Immature natural killer cell (primary cell): ENCODE measurements at regions not wholly inside any gene's neighbourhood (a gene's known extent, or its start where the extent isn't known, plus 50 kb on each side); places are given as distances from the start of the nearest gene placed in this dataset.

Experiments
- DNase-seq, 3 donors: peaks; one replicate each; pipeline ENCODE4 v3.0.0; 2022; ENCODE audit warnings: mixed read lengths in 1 of 3
- H3K27ac Mint-ChIP-seq, 6 donors: one replicate each; pipeline ENCODE4 v1.8.0; 2020; ENCODE audit warnings: mixed read lengths in 6 of 6, mild to moderate bottlenecking in 5 of 6, inconsistent platforms in 4 of 6, moderate library complexity in 3 of 6
- H3K27me3 Mint-ChIP-seq, 3 donors: one replicate each; pipeline ENCODE4 v1.8.0; 2020 to 2021; ENCODE audit warnings: low read depth in 3 of 3, mild to moderate bottlenecking in 3 of 3, mixed read lengths in 3 of 3, moderate library complexity in 3 of 3, inconsistent platforms in 1 of 3
- H3K36me3 Mint-ChIP-seq, 3 donors: one replicate each; pipeline ENCODE4 v1.8.0; 2020; ENCODE audit warnings: mixed read lengths in 3 of 3, inconsistent platforms in 2 of 3, mild to moderate bottlenecking in 2 of 3
- H3K4me1 Mint-ChIP-seq, 2 donors: one replicate each; pipeline ENCODE4 v1.8.0; 2020; ENCODE audit warnings: inconsistent platforms in 2 of 2, mild to moderate bottlenecking in 2 of 2, mixed read lengths in 2 of 2, moderate library complexity in 1 of 2
- H3K4me3 Mint-ChIP-seq, 5 donors: one replicate each; pipeline ENCODE4 v1.8.0; 2020; ENCODE audit warnings: mild to moderate bottlenecking in 5 of 5, mixed read lengths in 5 of 5, inconsistent platforms in 3 of 5, moderate library complexity in 3 of 5
- H3K9me3 Mint-ChIP-seq, 6 donors: one replicate each; pipeline ENCODE4 v1.8.0; 2020; ENCODE audit warnings: mild to moderate bottlenecking in 6 of 6, mixed read lengths in 6 of 6, inconsistent platforms in 4 of 6, moderate library complexity in 3 of 6

DNA sequence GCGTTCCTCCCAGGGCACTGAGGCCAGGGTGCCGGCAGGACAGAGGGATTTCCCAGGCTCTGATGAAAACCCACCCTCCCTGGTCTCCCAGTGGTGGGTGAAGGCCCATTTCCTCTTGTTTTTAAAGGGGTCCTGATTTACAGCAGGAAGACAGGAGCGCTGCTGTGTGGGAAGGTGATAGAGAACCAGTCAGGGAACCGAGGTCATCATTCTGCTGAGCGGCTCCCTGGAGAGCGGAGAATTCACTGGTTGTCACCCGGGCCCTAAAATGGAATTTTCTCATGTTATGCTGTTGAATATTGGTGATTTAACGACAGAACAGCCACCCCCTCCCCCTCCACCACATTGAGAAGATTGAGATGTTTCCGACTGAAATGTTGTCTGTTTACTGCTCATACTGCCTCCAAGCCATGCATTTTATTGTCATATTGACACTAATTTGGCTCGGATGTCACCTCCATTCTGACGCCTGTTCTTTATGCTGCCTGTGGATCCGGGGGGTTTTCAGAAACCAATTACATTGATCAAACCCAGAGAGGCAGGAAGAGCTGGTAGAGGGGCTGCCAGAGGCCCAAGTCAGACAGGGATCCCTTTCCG is 225.2 kb downstream of the GLI2 start:
- H3K4me3 Mint-ChIP-seq, result no peak overlapping the region
- H3K36me3 Mint-ChIP-seq, result no peaks in the 10 kb centered on the region
- peaks cover 2 to 4% (median 3%) of the 10 kb centered on the region in 3 donors for H3K27me3 Mint-ChIP-seq
- no peaks in the 10 kb centered on the region for H3K4me1 Mint-ChIP-seq
- no peaks in the 10 kb centered on the region for H3K9me3 Mint-ChIP-seq
- H3K27ac Mint-ChIP-seq, result no peak overlapping the region
- no peak for DNase-seq

DNA sequence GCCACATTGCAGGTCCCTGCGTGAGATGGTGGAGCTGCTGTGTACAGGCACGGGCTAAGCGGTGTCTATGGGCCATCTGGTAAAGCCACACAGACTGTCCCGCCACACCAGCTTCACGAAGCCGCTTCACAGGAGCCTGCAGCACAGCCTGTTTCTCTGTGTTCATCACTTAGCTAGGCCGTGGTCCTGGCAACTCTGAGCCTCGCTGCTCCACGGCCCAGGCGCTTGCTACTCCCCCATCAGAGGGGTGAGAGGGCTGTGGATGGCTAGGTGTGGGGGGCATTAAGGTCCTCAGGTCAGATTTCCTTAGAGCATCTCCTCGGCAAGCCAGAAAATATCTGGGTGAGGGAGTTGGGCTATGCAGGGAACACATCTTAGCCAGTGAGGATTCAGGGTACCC is 225.7 kb downstream of the GLI2 start:
- Mint-ChIP-seq H3K27me3 (peaks cover 2 to 4% (median 3%) of the 10 kb centered on the region in 3 donors), H3K27ac (no peak overlapping the region), H3K4me3 (no peak overlapping the region), H3K9me3 (no peaks in the 10 kb centered on the region), H3K4me1 (no peaks in the 10 kb centered on the region), H3K36me3 (no peaks in the 10 kb centered on the region)
- no peak for DNase-seq

DNA sequence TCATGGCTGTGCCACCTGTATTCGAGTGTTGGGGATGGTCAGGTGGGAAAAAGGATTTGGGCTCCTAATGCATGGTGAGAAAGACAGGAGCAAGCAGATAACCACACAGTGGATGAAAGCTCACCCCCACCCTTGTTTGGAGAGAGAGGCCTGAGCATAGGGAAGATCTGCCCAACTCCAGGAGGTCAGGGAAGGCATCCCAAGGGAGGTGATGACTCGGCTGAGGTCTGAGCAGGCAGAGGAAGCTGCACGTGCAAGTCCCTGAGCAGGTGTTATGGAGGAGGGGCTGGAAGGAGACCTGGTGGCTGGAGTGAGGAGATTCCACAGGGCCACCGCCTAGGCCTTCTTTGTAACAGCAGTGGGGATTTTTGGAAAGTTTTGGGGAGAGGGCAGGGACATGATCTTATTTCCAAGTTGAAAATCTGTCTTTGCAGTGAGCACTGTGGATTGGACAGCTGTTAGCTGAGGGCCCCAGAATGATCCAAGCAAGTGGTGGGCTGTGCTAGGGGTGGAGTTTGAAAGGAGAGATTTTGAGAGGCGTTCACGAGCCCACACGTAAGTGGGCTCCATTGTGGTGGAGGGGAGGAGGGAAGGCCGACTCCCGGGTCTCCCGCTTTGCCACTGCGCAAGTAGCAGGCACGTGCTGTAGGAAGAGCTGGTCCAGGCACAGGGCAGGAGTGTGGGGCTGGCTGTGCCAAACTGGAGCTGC is 228.5 kb downstream of the GLI2 start:
- no peak for DNase-seq
- H3K36me3 Mint-ChIP-seq, result no peaks in the 10 kb centered on the region
- H3K4me3 Mint-ChIP-seq, result no peak overlapping the region
- no peak overlapping the region for H3K27ac Mint-ChIP-seq
- H3K9me3 Mint-ChIP-seq, result no peaks in the 10 kb centered on the region
- no peaks in the 10 kb centered on the region for H3K4me1 Mint-ChIP-seq
- H3K27me3 Mint-ChIP-seq, result peaks cover 0 to 6% (median 3%) of the 10 kb centered on the region in 3 donors

DNA sequence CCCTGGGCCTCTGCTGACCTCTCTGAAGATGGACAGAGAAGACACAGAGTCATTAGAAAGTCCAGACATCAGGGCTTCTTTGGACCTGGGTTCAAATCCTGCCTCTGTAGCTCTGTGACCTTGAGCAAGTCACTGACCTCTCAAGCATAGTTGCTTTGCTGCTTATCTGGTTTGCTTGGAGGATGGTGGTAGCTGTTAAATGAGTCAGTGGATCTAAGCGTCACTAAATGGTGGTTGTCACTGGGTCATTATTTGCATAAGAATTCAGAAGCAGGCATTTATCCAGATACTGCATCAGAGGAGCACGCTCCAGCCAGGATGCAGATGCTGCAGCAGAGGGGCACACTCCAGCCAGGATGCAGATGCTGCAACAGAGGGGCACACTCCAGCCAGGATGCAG is 229.2 kb downstream of the GLI2 start:
- Mint-ChIP-seq H3K9me3 (no peaks in the 10 kb centered on the region), H3K27ac (no peak overlapping the region), H3K4me1 (no peaks in the 10 kb centered on the region), H3K4me3 (no peak overlapping the region), H3K27me3 (peaks cover 1 to 6% (median 3%) of the 10 kb centered on the region in 3 donors), H3K36me3 (no peaks in the 10 kb centered on the region)
- DNase-seq, result no peak

DNA sequence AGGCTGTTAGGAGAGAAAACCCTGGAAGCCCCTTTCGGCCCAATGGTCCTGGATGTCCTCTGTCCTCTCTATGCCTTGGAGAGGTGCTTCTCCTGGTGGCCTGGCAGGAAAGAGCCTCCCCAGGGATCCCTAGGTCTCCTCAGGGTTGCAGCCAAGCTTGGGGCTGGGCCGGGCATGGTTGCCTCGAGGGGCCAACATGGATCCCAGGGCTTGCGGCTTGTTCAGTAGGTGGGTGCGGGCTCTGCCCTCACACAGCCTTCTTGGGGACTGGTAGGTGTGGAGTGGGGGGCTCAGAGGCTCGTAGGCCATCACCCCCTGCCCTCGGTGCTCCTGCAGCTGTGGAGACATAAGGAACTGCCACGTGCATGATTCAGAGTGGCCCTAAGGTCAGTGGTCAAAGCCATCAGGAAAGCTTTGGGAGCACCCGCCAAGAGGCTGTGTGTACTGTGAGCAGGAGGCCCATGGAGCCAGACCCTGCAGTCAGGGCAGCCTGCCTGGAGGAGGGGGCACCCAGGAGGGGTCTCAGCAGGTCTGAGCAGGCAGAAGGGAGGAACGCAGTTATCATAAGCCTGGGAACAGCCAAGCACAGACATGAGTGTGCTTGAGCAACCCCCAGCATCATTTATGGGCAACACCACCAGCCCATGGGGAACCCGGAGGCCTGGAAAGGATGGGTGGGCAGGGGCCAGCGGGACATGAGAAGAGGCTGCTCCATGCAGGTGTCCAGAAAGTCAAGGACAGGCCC is 231.0 kb downstream of the GLI2 start:
- Mint-ChIP-seq H3K36me3 (no peaks in the 10 kb centered on the region), H3K27ac (no peak overlapping the region), H3K4me3 (no peak overlapping the region), H3K9me3 (no peaks in the 10 kb centered on the region), H3K4me1 (no peaks in the 10 kb centered on the region), H3K27me3 (peaks cover 2 to 6% (median 6%) of the 10 kb centered on the region in 3 donors)
- DNase-seq, result no peak

DNA sequence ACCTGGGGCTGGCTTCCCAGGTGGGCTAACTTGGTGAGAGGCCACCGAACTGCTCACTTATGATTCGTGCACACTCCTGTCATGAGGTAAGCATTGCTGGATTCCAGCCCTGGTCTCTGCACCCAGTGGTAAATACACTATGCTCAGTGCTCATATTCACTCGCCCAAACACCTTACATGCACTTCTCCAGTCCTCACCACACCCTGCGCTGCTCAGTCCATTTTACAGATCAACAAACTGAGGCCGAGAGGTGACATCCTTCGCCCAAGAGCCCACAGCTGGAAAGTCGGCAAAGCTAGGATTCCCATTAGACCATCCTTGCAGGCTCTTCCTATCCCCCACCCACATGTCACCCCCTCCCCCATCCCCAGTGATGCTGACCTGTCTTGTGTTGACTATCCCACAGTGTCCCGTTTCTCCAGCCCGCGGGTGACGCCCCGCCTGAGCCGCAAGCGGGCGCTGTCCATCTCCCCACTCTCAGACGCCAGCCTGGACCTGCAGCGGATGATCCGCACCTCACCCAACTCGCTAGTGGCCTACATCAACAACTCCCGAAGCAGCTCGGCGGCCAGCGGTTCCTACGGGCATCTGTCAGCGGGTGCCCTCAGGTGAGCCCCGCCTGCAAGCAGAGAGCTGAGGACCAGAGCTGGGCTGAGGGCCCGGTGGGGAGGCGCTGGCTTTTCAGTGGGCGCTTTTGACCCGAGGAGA is 232.8 kb downstream of the GLI2 start:
- Mint-ChIP-seq H3K4me3 (no peak overlapping the region), H3K4me1 (no peaks in the 10 kb centered on the region), H3K9me3 (no peaks in the 10 kb centered on the region), H3K27ac (no peak overlapping the region), H3K27me3 (peaks cover 2 to 6% (median 4%) of the 10 kb centered on the region in 3 donors), H3K36me3 (no peaks in the 10 kb centered on the region)
- DNase-seq, result no peak

DNA sequence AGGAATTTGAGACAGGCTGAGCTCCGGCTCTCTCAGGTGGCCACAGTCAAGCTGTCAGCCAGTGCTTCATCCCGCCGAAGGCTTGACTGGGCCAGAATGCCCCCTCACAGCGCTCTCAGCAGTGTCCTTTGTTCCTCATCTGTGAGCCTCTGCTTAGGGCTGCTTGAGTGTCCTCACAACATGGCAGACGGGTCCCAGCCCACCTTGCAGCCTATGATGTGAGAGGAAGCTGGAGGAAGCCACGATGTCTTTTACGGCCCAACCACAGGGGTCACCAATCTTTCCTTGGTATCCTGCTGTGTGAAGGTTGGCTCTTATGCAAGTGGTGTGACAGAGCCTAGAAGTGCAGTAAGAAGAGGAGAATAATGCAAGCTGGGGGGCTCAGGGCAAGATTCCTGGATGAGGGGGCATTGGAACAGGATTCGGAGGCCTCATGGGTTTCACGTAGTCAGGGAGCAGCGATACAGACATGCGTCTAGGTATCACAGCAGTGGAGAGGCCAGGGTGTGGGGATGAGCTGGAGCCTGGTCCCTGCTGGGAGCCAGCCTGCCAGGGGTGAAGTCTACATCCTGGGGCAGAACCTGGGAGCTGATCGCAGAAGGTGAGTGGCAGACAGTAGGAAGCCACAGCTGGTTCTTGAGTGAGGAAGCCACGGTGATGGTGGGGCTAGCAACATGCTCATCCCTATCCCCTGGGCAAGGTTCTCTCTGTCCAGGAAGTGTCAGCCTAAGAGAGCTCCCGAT is 234.1 kb downstream of the GLI2 start:
- Mint-ChIP-seq H3K36me3 (no peaks in the 10 kb centered on the region), H3K4me1 (no peaks in the 10 kb centered on the region), H3K27me3 (peaks cover 2% of the 10 kb centered on the region in 3 donors), H3K27ac (no peak overlapping the region), H3K9me3 (no peaks in the 10 kb centered on the region), H3K4me3 (no peak overlapping the region)
- no peak for DNase-seq

DNA sequence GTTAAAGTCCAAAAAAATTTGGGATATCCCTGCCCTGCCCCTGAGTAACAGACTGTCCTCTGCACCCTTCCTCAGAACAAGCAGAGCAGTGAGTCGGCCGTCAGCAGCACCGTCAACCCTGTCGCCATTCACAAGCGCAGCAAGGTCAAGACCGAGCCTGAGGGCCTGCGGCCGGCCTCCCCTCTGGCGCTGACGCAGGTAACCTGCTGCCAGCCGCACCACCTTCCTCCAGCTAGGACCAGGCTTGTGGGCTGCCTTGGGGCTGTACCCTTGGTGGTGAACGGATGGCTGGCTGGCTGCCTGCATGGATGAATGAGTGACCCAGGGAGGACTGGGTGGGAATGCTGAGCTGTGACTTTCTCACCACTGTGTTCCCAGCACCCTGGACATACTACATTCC is 236.2 kb downstream of the GLI2 start:
- Mint-ChIP-seq H3K4me1 (no peaks in the 10 kb centered on the region), H3K9me3 (no peaks in the 10 kb centered on the region), H3K27ac (no peak overlapping the region), H3K4me3 (no peak overlapping the region), H3K36me3 (no peaks in the 10 kb centered on the region), H3K27me3 (peaks cover 2 to 3% (median 2%) of the 10 kb centered on the region in 3 donors)
- DNase-seq, result no peak

DNA sequence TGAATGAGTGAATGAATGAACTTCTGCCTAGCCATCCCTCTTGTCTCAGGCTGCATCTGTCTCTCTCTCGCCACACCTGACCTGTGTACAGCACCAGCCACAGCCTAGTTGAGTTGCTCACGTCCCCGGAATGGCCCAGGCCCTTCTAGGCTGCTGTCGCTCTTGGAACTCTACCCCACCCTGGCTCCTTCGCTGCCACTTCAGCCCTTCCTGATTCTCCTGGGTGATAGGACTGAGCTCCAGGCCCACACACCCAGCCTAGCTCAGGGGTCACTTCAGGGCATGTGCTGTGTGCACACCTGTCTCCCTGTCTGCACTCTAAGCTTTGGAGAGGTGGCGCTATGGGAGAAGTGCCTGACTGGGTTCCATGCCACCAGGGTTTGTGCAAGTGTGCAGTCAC is 236.6 kb downstream of the GLI2 start:
- Mint-ChIP-seq H3K27ac (no peak overlapping the region), H3K4me1 (no peaks in the 10 kb centered on the region), H3K4me3 (no peak overlapping the region), H3K36me3 (no peaks in the 10 kb centered on the region), H3K27me3 (peaks cover 2 to 3% (median 2%) of the 10 kb centered on the region in 3 donors), H3K9me3 (no peaks in the 10 kb centered on the region)
- DNase-seq, result no peak

DNA sequence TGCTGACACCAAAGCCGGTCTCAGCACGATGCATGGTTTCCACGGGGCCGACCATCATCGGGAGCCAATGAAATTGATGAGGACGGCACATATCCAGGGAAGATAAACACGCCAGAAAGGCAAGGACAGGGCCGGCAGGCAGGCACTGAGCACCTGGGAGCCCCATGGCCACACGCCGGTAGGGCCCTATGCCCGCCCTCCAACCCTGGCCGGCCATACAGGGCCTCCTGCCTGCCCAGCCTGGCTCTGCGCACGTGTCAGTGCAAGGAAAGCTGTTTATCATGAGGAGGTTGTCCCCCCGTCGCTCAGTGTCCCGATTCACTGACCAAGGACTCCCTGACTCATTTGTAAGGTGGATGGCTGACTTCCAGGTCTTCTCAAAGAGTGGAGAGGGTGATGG is 237.5 kb downstream of the GLI2 start:
- Mint-ChIP-seq H3K36me3 (no peaks in the 10 kb centered on the region), H3K4me1 (no peaks in the 10 kb centered on the region), H3K9me3 (no peaks in the 10 kb centered on the region), H3K27ac (no peak overlapping the region), H3K27me3 (peaks cover 2 to 3% (median 2%) of the 10 kb centered on the region in 3 donors), H3K4me3 (no peak overlapping the region)
- DNase-seq, result no peak

DNA sequence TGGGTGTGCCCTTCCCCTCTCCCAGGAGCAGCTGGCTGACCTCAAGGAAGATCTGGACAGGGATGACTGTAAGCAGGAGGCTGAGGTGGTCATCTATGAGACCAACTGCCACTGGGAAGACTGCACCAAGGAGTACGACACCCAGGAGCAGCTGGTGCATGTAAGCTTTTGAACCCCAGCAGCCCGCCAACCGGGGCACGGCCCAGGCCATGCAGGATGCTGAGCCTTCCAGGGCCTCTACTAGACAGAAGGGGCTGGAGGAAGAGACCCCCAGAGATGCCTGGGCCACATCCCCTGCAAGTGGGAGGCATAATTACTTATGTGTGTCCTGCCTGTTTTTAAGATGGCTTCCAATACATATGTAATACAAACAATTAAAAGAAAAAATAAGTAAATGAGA is 239.3 kb downstream of the GLI2 start:
- Mint-ChIP-seq H3K27me3 (peaks cover 0 to 2% (median 2%) of the 10 kb centered on the region in 3 donors), H3K4me1 (no peaks in the 10 kb centered on the region), H3K9me3 (no peaks in the 10 kb centered on the region), H3K36me3 (no peaks in the 10 kb centered on the region), H3K4me3 (no peak overlapping the region), H3K27ac (no peak overlapping the region)
- no peak for DNase-seq

DNA sequence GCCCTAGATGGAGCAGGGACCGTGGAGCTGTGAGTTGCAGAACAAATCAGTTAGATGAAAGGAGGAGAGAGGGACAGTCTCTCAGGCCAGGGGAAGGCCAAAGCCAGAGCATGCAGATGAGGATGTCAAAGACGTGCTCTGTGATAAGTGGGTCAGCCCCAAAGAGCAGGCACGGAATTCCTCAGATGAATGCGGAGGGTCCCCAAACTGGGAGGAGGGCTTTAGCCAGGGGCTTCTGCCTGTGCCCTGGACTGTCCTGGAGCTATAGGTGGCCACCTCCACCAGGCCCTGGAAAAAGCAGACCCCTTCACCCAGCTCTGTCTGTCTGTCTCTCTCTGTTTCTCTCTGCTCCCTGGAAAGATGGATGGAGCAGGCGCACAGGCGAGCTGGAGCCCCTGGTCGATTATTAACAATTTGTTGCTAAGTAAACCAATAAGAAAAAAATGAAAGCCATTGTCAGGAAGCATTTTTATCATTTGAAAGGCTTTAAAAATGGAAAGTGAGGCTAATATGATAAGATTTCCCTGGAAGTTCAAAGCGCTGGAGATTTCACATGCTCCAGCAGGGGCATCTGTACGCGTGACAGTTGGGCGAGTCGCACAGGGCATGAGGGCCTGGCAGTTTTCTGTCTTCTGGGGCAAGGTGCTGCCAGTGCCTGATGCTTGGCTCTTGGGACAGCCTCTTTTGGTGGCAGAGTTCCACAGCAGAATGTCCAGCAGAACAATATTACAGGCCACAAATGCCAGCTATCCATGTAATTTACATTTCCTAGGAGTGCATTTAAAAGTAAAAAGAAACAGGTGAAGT is 241.0 kb downstream of the GLI2 start:
- no peak for DNase-seq
- H3K36me3 Mint-ChIP-seq, result no peaks in the 10 kb centered on the region
- H3K4me3 Mint-ChIP-seq, result no peak overlapping the region
- peaks cover 0 to 2% (median 0%) of the 10 kb centered on the region in 3 donors for H3K27me3 Mint-ChIP-seq
- no peak overlapping the region for H3K27ac Mint-ChIP-seq
- no peaks in the 10 kb centered on the region for H3K9me3 Mint-ChIP-seq
- H3K4me1 Mint-ChIP-seq, result no peaks in the 10 kb centered on the region
